B cell (primary cell): ENCODE measurements at regions not wholly inside any gene's neighbourhood (a gene's known extent, or its start where the extent isn't known, plus 50 kb on each side); places are given as distances from the start of the nearest gene placed in this dataset.

Experiments
- ATAC-seq: fragments of 200-7000 bp; cut with Tn5 transposase; one replicate; pipeline ENCODE4 v1.10.0; 2021; ENCODE audit warnings: low read depth, mild to moderate bottlenecking, moderate number of reproducible peaks, moderate library complexity
- CTCF ChIA-PET: fragments of 350-600 bp; sonication (Branson Sonifier 250); formaldehyde crosslinking; loops from one replicate; lab custom pipeline; 2021; ENCODE audit warnings: antibody characterized with exemption, inconsistent platforms; lab: Charles Lee
- POLR2A ChIA-PET: fragments of 350-600 bp; sonication (Branson Sonifier 250); formaldehyde crosslinking; loops from one replicate; lab custom pipeline; 2021; ENCODE audit warnings: antibody characterized with exemption; lab: Charles Lee
- DNase-seq: peaks from one replicate; pipeline ENCODE4 v3.0.0; 2013
- H2AFZ ChIP-seq: 2 replicates; pipeline ENCODE4 v1.6.1; 2012; ENCODE audit warnings: mild to moderate bottlenecking, low read depth, low read length; ENCODE audit not compliant: insufficient read depth, poor library complexity, severe bottlenecking
- H3K27ac ChIP-seq, 2 donors: 1 replicate in 1 of 2; 2 replicates in 1 of 2; pipeline ENCODE4 v1.5.1; 2012 to 2013; ENCODE audit warnings: low read length in 2 of 2, mild to moderate bottlenecking in 2 of 2, moderate library complexity in 1 of 2
- H3K27me3 ChIP-seq, 4 experiments: fragments of 200-600 bp in 1 of 4; sonication (generic) in 1 of 4; replicated peaks in 1 of 4; 1 replicate in 2 of 4; 2 replicates in 2 of 4; pipeline versions ENCODE4 v1.6.1 to v1.7.0; 2013 to 2016; ENCODE audit warnings: low read length in 3 of 4, mild to moderate bottlenecking in 2 of 4, mixed read lengths in 1 of 4, moderate library complexity in 1 of 4; ENCODE audit not compliant: insufficient read depth in 4 of 4, control insufficient read depth in 3 of 4; ENCODE audit errors: control extremely low read depth in 1 of 4
- H3K36me3 ChIP-seq, 2 experiments: replicated peaks in 1 of 2; 1 replicate in 1 of 2; 2 replicates in 1 of 2; pipeline versions ENCODE4 v1.6.1 to v1.7.1; 2013; ENCODE audit warnings: low read length in 1 of 2; ENCODE audit not compliant: insufficient read depth in 2 of 2, control insufficient read depth in 1 of 2; ENCODE audit errors: control extremely low read depth in 1 of 2, extremely low read depth in 1 of 2
- H3K4me1 ChIP-seq, 2 donors: fragments of 200-600 bp in 1 of 2; sonication (generic) in 1 of 2; 1 replicate in 1 of 2; 2 replicates in 1 of 2; pipeline versions ENCODE4 v1.5.1 to v1.6.1; 2013 to 2017; ENCODE audit warnings: low read length in 2 of 2; ENCODE audit not compliant: control insufficient read depth in 2 of 2, insufficient read depth in 2 of 2
- H3K4me2 ChIP-seq: replicated peaks from 2 replicates; pipeline ENCODE3; 2012; ENCODE audit warnings: mild to moderate bottlenecking, low read depth, low read length; ENCODE audit not compliant: poor library complexity, severe bottlenecking
- H3K4me3 ChIP-seq, 5 experiments: fragments of 200-600 bp in 1 of 5; sonication (generic) in 1 of 5; 1 replicate in 3 of 5; 2 replicates in 2 of 5; pipeline versions ENCODE4 v1.5.1 to v1.7.0; 2011 to 2016; ENCODE audit warnings: low read length in 4 of 5, mild to moderate bottlenecking in 4 of 5, low read depth in 2 of 5, control low read depth in 1 of 5, moderate library complexity in 1 of 5; ENCODE audit not compliant: insufficient read depth in 1 of 5; ENCODE audit errors: control extremely low read depth in 1 of 5, extremely low read depth in 1 of 5
- H3K79me2 ChIP-seq: fragments of 200-600 bp; sonication (generic); one replicate; pipeline ENCODE4 v1.6.0; 2016; ENCODE audit warnings: low read length; ENCODE audit not compliant: control insufficient read depth, insufficient read depth
- H3K9ac ChIP-seq: fragments of 200-600 bp; sonication (generic); 2 replicates; pipeline ENCODE4 v1.6.1; 2017; ENCODE audit warnings: mild to moderate bottlenecking, low read length, moderate library complexity
- H3K9me3 ChIP-seq, 3 donors: one replicate each; pipeline versions ENCODE4 v1.6.1 to v1.7.1; 2013; ENCODE audit warnings: low read length in 2 of 3; ENCODE audit not compliant: control insufficient read depth in 2 of 3, insufficient read depth in 1 of 3; ENCODE audit errors: control extremely low read depth in 1 of 3
- H4K20me1 ChIP-seq: 2 replicates; pipeline ENCODE4 v1.6.0; 2012; ENCODE audit warnings: mild to moderate bottlenecking, low read length; ENCODE audit not compliant: insufficient read depth, control insufficient read depth, poor library complexity, severe bottlenecking
- H3K27ac Mint-ChIP-seq: one replicate; pipeline ENCODE4 v1.8.0; 2021; ENCODE audit warnings: mixed read lengths
- H3K27me3 Mint-ChIP-seq: one replicate; pipeline ENCODE4 v1.8.0; 2021; ENCODE audit warnings: mixed read lengths
- H3K4me1 Mint-ChIP-seq: one replicate; pipeline ENCODE4 v1.8.0; 2021; ENCODE audit warnings: mixed read lengths
- H3K4me3 Mint-ChIP-seq: one replicate; pipeline ENCODE4 v1.8.0; 2021; ENCODE audit warnings: mixed read lengths
- H3K9me3 Mint-ChIP-seq: one replicate; pipeline ENCODE4 v1.8.0; 2022; ENCODE audit warnings: mixed read lengths; ENCODE audit not compliant: insufficient read depth
- EZH2 ChIP-seq: IDR thresholded peaks from 2 replicates; pipeline ENCODE4 v1.6.1; 2012; ENCODE audit warnings: borderline replicate concordance, low read depth, mild to moderate bottlenecking, moderate library complexity, low read length; ENCODE audit not compliant: insufficient read depth, poor library complexity, severe bottlenecking
- WGBS: methylation state at CpG from one replicate; pipeline ENCODE4 v1.1.5; 2013; ENCODE audit warnings: missing lambda C conversion rate; ENCODE audit not compliant: insufficient coverage; 5-methylcytosine and 5-hydroxymethylcytosine counted together
- intact Hi-C: fragments of 100-400 bp; cut with micrococcal nuclease; formaldehyde crosslinking; loops from one replicate; pipeline ENCODE4 v1.10.0; 2022
- TF ChIP-seq, protein P1 (sequence below): fragments of 200-600 bp; IDR thresholded peaks from one replicate; pipeline ENCODE4 v1.8.0; 2022; ENCODE audit warnings: antibody characterized with exemption, mild to moderate bottlenecking

DNA sequence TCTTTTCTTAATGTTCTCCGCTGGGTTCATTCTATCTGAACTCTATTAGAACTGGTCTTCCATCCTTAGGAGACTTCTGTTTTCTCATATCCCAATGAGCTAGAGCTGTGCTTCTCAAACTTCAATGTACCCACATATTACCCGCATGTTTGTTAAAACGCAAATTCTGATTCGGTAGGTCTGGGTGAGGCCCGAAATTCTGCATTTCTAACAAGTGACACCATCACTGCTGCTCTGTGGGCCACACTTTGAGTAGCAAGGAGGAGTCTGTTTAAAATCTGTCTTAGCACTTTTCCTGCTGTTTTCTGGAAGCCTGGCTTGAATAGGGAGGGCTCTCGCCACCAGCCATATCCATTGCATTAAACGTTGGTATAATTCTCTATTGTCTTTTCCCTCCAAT is 151.9 kb upstream of the CLINT1 start:
- ChIA-PET POLR2A (no interaction called here), CTCF (no interaction called here)
- Mint-ChIP-seq H3K4me1 (no peaks in the 10 kb centered on the region), H3K4me3 (no peak overlapping the region), H3K27me3 (peaks cover 17% of the 10 kb centered on the region), H3K9me3 (no peaks in the 10 kb centered on the region), H3K27ac (no peak overlapping the region)
- no peak for TF ChIP-seq EZH2
- TF ChIP-seq, protein P1, sequence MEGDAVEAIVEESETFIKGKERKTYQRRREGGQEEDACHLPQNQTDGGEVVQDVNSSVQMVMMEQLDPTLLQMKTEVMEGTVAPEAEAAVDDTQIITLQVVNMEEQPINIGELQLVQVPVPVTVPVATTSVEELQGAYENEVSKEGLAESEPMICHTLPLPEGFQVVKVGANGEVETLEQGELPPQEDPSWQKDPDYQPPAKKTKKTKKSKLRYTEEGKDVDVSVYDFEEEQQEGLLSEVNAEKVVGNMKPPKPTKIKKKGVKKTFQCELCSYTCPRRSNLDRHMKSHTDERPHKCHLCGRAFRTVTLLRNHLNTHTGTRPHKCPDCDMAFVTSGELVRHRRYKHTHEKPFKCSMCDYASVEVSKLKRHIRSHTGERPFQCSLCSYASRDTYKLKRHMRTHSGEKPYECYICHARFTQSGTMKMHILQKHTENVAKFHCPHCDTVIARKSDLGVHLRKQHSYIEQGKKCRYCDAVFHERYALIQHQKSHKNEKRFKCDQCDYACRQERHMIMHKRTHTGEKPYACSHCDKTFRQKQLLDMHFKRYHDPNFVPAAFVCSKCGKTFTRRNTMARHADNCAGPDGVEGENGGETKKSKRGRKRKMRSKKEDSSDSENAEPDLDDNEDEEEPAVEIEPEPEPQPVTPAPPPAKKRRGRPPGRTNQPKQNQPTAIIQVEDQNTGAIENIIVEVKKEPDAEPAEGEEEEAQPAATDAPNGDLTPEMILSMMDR = no peak
- Histone ChIP-seq H3K4me2 (no peak overlapping the region), H2AFZ (no peak overlapping the region), H3K79me2 (no peaks in the 10 kb centered on the region), H4K20me1 (no peaks in the 10 kb centered on the region), H3K4me1 (no peaks in the 10 kb centered on the region), H3K36me3 (no peaks in the 10 kb centered on the region), H3K27ac (no peak overlapping the region), H3K9me3 (no peaks in the 10 kb centered on the region), H3K27me3 (peaks cover 0 to 3% (median 0%) of the 10 kb centered on the region in 4 experiments), H3K4me3 (no peak overlapping the region), H3K9ac (no peak overlapping the region)
- 91% methylated on average over 1 of the region's 7 CpGs for WGBS
- ATAC-seq (no peak), DNase-seq (no peak)
- intact Hi-C loops = no loop called here

GRCh38 chr5:158007336-158007735 is 148.4 kb upstream of the CLINT1 start:
- no peak overlapping the region for H2AFZ ChIP-seq
- no peak overlapping the region for H3K27ac ChIP-seq
- H3K79me2 ChIP-seq = no peaks in the 10 kb centered on the region
- H4K20me1 ChIP-seq = no peaks in the 10 kb centered on the region
- 90% methylated on average over 3 of the region's 3 CpGs for WGBS
- no peaks in the 10 kb centered on the region for H3K4me1 ChIP-seq
- Mint-ChIP-seq H3K4me1 (no peaks in the 10 kb centered on the region), H3K27ac (no peak overlapping the region), H3K4me3 (no peak overlapping the region), H3K9me3 (no peaks in the 10 kb centered on the region), H3K27me3 (peaks cover 9% of the 10 kb centered on the region)
- no peak for TF ChIP-seq EZH2
- TF ChIP-seq, protein P1 = no peak
- H3K4me2 ChIP-seq = no peak overlapping the region
- ChIA-PET CTCF (interaction anchor here (1.0 to 1.5 kb wide), 2 partner anchors 12 to 190 kb away, joined by 3 to 4 read pairs; no protein-coding TSS in a partner anchor), POLR2A (no interaction called here)
- H3K27me3 ChIP-seq = no peaks in the 10 kb centered on the region
- H3K9me3 ChIP-seq = no peaks in the 10 kb centered on the region
- intact Hi-C loops = no loop called here
- H3K36me3 ChIP-seq = no peaks in the 10 kb centered on the region
- DNase-seq (no peak), ATAC-seq (no peak)
- no peak overlapping the region for H3K9ac ChIP-seq
- no peak overlapping the region for H3K4me3 ChIP-seq
